Activated CD4-positive, alpha-beta T cell treated with anti-CD3 and anti-CD28 coated beads, Interleukin-2, amount 50 U/mL, for 16 hours (primary cell): ENCODE measurements at regions not wholly inside any gene's neighbourhood (a gene's known extent, or its start where the extent isn't known, plus 50 kb on each side); places are given as distances from the start of the nearest gene placed in this dataset.

Experiments used
- DNase-seq: peaks from one replicate; pipeline ENCODE4 v3.0.0-alpha.2; 2020

DNA sequence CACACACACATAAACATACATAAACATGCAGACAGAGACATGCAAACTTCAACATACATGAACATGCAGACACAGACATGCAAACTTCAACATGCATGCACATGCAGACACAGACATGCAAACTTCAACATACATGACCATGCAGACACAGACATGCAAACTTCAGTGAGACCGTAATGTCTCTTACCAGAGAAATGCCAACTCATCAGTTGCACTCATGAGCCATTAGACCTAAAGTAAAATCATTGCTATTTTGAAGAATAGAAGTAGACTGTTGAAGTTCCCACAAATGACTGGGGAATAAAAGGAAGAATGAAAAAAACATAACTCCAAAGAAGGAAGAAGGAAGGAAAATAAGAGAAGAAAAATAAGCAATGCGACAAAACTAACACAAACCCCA lies 1044.0 kb upstream of the TMEM132C start:
- no peak for DNase-seq

DNA sequence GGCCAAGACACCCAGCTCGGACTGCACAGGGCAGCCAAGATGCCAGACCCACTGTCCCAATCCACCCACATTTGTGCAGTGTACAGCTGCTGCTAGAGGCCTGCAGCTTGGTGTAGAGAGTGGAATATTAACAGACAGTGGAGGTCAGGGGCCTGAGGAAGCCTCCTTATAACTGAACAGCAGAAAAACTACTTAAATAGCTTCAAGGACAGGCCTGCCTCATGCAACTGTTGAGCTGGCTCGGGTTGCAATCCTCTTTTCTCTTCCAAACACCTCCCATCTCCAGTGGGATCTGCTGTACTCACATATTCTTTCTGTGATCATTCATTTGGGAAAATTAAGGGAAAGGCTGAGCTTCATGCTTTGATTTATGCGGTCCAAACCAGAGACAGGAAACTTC lies 1043.2 kb upstream of the TMEM132C start:
- DNase-seq = no peak

DNA sequence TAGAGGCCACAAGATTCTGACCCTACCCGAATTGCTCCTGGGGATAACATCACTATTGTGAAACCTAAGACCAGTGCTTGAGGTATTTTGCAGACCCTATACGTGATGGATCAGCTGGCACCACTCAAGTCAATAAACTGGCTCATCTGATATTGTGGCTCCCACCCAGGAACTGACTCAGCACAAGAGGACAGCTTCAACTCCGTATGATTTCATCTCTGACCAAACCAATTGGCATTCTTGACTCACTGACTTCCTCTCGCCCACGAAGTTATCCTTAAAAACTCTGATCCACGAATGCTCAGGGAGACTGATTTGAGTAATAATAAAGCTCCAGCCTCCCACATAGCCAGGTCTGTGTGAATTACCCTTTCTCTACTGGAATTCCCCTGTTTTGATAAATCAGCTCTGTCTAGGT lies 1036.1 kb upstream of the TMEM132C start:
- DNase-seq = no peak

DNA sequence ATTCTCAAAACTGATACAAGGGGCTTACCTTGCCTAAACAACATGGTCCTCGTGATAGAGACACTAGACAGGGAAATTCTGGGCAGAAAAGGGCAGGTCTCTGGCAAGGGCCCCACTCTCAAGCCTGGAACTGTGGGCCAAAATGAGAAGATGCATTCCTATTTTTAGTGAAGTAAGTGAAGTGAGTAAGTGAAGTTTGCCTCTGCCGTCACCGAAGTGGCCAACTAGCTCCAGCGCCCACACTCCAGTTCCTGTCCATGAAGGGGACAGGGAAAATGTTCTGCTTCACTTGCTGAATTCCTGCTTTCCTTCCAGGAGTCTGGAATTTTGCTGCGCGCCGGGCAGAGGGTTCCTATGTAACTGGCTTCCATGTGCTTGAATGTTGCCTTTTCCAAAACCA lies 1035.6 kb upstream of the TMEM132C start:
- DNase-seq = no peak

DNA sequence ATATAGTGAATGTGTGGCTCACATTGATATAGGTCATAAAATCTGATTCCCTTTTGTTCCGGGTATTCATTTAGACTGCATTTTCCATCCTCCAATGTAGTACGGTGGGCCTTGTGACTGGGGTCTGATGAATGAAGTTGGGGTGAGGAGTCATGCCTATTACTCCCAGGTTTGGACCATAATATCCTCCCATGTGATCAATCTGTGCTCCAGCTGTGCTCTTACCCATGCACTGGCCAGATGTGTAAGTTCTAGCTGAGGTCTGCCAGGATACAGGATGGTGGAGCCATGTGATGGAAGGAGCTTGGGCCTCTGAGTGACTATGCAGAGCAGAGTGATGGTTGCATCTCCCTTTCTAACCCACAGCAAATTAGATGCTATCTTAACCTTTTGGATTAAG lies 1034.0 kb upstream of the TMEM132C start:
- DNase-seq = no peak

DNA sequence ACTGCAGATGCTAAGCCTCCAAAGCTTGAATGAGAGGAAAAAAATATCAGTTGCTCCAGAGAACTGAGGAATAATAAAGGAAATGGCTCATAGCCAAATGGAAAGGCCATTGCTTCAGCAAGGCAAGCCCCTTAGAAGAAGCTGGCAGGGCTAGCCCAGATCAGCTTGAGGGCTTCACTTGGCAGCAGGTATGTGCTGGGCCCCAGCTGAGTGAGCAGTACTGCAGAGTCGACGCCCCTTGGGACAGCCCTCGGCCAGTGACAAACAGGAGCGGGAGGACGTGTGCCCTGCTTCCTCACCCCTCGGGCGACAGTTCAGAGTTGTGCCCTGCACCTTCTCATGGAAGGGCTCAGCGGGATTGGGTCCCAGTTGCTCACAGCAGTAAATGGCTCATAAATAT lies 1031.2 kb upstream of the TMEM132C start:
- DNase-seq = no peak

DNA sequence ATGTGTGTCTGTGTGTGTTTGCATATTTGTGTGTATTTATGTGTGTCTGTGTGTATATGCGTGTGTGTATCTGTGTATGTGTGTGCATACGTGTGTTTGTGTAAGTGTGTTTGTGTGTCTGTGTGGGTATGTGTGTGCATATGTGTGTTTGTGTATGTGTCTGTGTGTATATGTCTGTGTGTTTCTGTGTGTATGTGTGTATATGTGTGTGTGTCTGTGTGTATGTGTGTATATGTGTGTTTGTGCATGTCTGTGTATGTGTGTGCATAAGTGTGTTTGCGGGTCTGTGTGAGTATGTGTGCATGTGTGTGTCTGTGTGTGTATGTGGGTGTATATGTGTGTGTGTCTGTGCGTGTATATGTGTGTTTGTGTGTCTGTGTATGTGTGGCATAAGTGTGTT lies 1030.5 kb upstream of the TMEM132C start:
- DNase-seq = no peak

DNA sequence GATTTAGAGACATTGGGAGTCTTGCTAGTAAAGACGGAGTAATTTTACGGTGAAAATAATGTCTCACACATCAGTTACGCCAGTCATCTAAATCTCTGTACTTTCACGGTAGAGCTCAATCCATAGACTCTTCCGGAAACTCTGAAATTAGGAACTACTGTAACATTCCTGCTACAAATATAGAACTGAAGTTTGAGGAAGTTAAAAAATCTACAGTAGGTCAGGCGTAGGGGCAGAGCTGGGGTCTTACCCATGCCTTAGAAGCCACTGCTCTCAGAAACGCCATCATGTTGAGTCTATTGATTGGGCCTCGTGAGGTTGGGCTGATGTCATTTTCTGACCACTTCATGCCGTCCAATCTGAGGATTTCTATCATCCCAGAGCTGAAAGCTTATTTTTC lies 1029.8 kb upstream of the TMEM132C start:
- DNase-seq = no peak

DNA sequence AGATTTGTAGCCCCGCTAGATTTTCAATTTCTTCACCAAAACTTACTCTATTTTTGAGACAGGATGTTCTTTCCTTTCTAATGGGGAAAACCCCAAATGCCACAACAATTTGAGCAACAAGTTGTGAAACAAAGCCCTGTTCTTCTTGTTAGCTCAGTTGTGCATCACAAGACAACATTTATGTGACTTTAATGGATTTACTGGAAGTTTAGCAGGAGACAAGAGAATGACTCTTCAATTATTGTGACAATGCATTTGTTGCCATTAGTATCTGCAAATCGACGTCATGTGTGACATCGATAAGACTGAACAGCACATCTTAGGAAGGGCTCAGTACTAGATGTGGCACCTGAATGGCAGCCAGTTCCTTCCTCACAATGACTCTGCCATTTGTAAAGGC lies 1028.9 kb upstream of the TMEM132C start:
- no peak for DNase-seq

DNA sequence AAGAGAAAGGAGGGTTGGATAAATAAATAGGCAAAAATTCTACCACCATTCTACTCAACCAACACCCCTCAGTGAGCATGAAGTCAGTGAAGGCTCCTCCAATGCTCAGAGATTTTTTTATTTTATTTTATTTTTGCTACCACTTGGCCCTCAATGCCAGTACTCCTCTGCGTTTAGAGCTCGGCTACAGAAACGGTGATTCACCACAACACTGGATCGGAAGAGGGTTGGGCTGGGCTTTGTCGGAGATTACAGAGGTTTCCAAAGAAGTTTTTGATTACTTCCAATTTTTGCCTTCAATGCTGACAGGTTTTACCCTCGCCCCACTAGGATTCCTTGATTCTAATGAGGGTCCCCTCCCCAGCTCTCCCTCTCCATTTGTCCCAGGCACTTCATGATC lies 1027.2 kb upstream of the TMEM132C start:
- no peak for DNase-seq

DNA sequence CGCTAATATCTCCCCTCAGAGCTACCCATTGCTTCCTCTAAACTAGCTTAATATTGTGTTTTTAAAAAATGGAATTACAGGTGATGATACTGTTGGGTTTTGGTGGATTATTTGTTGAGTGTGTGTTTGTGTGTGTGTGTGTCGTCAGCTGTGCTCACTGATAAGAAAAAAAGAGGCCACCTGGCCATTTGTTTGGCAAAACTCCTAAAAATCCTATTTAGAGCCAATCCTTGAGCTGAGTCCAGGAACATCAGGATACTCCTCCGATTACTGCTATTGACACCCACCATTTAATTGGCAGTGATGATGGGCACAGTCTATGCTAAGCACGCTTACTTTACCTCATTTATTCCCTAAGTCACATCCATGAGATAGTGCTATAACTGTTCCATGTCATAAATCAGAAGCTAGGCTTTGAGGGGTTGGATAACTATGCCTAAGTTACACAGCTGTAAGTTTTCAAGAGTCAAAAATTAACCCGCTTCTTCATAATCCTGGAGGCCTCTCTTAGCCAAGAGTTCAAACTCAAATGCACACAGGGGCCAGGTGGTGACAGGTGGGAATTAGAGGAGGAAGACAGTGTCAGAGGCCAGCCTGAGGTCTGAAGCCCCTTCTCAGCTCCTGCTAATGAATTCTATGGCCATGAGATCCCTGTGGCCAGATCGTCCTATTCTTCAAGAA lies 1026.6 kb upstream of the TMEM132C start:
- DNase-seq = no peak

DNA sequence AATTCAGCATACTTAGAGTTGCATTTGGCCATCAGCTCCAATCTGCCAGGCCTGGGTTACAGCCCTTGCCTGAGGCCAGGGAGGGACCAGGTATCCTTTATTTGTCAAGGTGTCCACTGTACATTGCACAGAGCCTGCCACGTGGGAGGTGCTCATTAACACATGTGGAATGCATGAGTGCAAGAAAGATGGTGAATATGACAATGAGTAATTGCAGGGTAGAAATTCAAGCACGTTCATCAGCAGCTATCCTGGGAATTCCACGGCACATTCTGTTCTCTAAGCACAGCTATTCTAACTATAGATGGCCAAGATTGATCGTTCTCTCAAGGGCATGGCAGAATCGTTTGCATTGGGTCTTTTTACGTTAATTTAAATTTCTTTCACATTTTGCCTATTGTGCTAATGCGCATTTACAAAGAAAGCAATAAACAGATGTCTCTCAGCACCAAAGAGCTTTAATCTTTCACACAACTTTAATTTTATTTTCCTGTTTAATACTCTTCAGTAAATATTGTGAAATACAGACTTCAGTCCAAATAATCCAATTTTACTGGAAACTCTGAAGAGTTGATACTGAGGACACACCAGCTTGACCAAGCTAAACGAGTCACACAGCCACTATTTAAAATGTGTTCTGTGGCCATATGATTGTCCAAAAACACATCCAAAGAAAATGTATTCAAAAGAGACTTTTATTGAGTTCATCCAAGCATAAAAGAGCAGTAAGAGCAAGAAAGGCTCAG lies 1025.7 kb upstream of the TMEM132C start:
- no peak for DNase-seq

DNA sequence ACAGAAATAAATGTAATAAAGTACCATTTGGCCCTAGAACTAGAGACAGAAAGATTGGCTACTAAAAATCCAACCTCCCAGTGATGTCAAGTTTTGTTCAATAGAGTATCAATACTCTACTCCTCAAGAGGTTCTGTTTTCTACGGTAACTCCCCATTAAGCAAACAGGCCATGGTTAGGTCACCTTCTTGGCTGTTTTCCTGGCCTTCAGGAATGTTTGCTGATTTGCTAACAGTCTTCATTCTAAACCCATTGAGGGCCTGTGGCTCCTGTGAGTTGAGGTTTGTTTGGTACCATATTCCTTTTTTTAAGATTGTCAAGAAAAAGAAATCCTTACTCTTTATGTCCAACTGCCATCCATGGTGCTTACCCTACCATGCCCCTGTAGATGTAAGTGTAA lies 1022.0 kb upstream of the TMEM132C start:
- no peak for DNase-seq

DNA sequence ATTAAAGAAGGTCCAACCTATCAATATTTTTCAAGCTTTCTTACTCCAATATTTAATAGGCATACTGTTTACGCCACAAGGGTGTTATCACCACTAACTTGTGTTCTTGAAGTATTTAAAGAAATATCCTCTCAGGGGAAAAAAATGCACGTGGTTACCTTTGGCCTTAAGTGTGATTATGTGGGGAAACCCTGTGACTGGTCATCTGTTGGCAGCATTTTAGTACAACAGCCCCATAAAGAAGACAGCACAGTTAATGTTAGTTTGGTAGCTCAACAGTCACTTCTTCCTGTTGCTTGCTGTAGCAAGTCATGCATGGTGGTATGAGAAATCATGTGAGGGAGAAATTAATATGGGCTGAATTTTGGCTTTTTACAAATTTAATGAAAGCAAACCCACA lies 1021.5 kb upstream of the TMEM132C start:
- no peak for DNase-seq

DNA sequence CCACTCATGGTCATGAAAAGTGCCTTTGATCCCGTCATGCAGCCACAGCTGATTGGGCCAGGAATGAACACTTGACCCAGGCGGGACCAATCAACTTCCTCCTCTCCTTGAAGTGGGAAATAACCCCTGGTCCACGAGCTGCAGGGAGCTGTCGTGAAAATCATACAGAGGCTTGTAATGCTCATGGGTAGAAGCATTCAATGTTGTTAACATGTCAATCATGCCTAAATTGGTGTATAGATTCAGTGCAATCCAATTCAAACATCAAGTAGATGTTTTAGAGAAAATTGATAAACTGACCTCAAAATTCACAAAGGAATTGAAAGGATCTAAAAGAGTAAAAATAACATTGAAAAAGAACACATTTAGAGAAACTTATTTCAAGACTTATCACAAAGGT lies 1019.0 kb upstream of the TMEM132C start:
- DNase-seq = no peak

DNA sequence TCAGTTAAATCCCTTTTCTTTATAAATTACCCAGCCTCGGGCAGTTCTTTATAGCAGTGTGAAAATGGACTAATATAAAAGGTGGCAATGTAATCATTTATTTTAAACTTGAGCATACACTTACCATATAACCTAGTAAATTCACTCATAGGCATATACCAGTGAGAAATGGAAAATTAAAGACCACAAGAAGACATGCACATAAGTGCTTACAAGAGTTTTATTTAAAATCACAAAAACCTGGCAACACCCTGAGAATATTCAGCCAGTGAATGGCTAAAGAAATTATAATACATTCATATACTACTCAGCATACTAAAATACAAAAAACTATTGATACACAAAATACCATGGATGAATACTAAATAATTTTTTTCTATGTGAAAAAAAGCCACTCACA lies 1017.5 kb upstream of the TMEM132C start:
- no peak for DNase-seq

DNA sequence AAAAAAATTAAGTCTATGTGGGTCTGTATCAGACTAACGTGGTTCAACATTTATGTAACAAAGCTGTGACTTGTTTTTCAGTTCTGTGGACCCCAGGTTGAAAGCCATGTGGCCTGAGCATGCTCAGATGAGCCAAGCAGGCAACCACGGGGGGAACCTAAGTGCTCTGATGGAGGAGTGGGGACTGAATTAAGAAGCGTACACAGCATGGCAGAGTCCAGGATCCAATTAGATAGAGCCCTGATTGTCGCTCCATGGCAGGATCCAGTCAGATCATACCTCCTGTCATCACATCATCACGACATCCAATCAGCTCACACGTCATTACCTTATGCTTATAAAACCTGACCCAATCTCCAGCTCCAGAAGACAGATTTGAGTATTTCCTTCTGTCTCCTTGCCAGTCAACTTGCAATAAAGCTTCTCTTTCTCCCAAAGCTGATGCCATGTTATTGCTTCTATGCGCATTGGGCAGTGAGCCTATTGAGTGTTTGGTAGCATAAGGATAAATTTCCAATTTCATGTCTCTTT lies 1013.1 kb upstream of the TMEM132C start:
- DNase-seq = no peak

DNA sequence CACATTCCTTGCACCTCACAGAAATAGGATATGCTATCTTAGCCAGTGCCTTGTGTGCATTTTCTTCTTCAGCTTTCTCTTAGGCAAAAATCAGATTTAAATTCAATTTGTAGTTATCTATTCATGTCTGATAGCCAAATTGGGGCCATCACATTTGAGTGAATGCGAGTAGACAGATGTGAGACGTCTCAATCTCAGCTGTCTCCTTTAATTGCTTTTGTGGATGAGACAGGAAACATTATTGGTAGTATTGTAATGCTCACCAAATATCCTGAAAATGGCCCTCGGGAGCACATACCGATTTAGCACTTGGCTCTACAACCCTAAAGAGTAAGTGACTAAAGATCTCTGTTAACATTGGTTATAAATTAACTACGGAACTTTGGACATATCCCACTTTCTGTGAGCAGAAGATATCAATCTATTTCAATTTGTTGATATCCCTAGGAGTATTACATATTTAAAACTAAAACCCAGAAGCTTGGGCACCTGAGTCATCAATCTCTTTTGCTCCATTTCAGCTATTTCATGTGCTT lies 1012.5 kb upstream of the TMEM132C start:
- DNase-seq = no peak

DNA sequence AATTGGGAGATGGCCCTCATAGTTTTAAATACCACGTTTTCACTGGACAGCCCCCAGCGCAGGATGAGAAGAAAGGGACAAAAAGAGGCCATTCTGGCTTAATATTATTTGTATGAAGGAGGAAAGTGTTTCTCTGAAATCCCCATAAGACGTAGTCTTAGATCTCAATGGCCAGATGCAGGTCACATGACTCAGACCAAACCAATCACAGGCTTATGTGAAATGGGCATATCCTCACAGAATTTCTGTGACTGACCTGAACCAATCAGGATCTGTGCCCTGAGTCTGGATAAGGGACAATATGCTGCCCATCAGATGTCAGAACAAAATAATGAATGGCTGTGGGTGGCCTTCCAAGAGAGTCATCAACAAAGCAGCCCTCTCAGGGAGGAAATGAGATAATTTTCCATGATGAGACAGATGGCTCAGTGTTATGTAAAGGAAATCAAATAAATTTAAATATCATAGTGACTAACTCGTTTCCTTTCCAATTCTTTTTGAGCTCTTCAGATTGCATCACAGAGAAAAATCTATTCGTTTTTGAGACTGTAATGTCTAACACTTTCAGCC lies 1009.5 kb upstream of the TMEM132C start:
- no peak for DNase-seq

DNA sequence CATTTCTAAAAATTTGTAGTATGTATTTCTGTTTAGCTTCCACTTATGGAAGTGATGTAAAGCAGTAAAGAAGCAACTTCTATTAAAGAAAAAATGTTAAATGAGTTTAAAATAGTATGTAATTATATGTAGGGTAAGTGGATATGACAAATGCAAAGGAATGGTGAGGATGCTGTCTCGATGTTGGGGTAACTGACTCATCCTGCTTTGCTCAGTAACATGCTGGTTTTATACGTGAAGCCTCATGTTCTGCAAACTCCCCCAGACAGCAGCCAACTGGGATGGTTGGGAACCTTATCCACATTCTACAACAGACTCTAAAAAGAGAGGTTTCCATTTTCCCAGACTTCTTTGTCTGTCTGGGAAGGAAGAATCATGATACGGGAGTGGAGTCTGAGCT lies 1006.4 kb upstream of the TMEM132C start:
- DNase-seq = no peak

DNA sequence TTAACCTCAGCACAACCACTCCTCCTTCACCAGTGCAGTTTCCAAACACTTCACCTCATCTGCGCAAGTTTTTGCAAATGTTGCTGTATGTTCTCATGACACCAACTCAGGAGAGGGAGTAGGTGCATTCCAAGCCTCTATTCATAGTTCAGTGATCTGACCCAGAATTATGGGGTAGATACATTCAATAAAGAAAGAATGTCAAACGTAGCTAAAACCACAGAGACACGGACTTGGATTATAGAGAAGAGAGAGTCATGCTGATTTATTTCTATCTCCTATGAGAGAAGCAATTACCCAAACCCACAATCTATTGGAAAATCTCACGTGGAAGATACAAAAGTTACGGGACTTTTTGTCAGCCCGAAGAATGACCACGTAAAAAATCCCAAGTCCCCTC lies 1006.0 kb upstream of the TMEM132C start:
- DNase-seq = no peak

DNA sequence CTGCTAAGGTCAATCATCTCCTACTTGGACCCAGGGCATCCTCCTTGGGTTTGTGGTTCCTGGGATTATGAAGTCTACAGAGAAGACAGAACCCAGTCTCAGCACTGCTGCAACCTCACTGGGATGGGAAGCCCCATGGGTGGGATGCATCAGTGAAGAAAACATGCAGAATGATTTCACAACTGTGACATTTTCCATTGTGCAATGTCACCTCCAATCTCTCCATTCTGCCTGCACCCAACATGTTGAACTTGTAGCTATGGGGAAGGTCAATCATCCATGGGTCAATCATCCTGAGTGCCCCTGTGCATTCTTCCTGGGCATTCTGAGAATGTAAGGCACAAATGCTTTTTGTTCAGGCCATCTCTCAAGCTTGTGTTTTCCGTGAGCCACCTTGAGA lies 1004.4 kb upstream of the TMEM132C start:
- no peak for DNase-seq

DNA sequence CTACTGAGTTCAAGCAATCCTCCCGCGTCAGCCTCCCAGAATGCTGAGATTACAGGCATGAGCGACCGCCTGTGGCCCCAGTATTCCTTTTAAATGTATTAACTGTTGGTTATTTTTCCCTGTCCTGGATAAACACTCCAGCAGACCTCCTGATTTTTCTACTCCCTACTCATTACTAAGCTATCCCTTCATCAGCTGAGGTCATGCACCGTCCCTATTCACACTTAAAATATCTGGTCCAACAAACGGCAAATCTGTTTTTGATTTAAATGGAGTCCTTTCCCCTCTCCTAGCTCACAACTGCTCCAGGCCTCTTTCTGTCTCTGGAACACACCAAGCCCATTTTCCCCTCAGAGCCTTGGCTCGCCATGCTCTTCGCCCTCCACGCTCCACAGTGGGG lies 1003.3 kb upstream of the TMEM132C start:
- DNase-seq = no peak

DNA sequence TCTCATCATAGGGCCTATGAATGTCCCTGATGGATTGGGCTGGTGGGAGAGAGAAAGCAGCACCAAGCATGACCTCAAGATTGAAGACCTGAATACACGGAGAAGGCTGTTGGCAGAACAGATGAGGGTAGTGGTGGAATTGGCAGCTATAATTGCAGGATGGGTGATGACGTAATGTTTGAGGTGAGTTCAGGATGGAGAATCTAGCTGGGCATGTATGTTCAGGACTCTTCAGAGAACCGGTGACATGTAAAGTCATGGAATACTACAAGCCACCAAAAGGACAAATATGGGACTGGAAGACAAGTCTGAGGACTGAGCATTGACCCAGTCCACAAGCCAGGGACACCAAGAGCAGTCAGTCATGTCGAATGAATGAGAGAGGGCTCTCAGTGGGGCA lies 999.8 kb upstream of the TMEM132C start:
- no peak for DNase-seq
